Fibroblast of mammary gland (primary cell): ENCODE measurements at regions not wholly inside any gene's neighbourhood (a gene's known extent, or its start where the extent isn't known, plus 50 kb on each side); places are given as distances from the start of the nearest gene placed in this dataset.

Experiments
- DNase-seq: peaks from one replicate; pipeline ENCODE4 v3.0.0-alpha.2; 2010; ENCODE audit warnings: low read depth
- H3K4me3 ChIP-seq: 2 replicates; pipeline ENCODE4 v1.5.1; 2011; ENCODE audit warnings: low read depth, mild to moderate bottlenecking, low read length, moderate library complexity; ENCODE audit not compliant: control insufficient read depth
- CTCF ChIP-seq: conservative IDR thresholded peaks from 2 replicates; pipeline ENCODE4 v1.5.1; 2011; ENCODE audit warnings: low read depth, low read length, inconsistent platforms; ENCODE audit not compliant: control insufficient read depth, insufficient read depth

GRCh38 chr6:139482287-139482686 is 107.8 kb upstream of the CITED2 start:
- DNase-seq, result peak; percentile 16
- no peak overlapping the region for H3K4me3 ChIP-seq
- TF ChIP-seq CTCF, result no peak

GRCh38 chr6:139480356-139481165 is 106.1 kb upstream of the CITED2 start:
- DNase-seq, result no peak
- no peak for TF ChIP-seq CTCF
- H3K4me3 ChIP-seq, result no peak overlapping the region

GRCh38 chr6:139479433-139480222 is 105.2 kb upstream of the CITED2 start:
- DNase-seq, result no peak
- no peak overlapping the region for H3K4me3 ChIP-seq
- no peak for TF ChIP-seq CTCF

GRCh38 chr6:139475646-139476045 is 101.2 kb upstream of the CITED2 start:
- H3K4me3 ChIP-seq, result no peak overlapping the region
- DNase-seq, result no peak
- no peak for TF ChIP-seq CTCF

- DNase-seq, result no peak
- no peak overlapping the region for H3K4me3 ChIP-seq
- TF ChIP-seq CTCF, result no peak
Measured at GRCh38 chr6:139475241-139475640, 100.8 kb upstream of the CITED2 start.

DNA sequence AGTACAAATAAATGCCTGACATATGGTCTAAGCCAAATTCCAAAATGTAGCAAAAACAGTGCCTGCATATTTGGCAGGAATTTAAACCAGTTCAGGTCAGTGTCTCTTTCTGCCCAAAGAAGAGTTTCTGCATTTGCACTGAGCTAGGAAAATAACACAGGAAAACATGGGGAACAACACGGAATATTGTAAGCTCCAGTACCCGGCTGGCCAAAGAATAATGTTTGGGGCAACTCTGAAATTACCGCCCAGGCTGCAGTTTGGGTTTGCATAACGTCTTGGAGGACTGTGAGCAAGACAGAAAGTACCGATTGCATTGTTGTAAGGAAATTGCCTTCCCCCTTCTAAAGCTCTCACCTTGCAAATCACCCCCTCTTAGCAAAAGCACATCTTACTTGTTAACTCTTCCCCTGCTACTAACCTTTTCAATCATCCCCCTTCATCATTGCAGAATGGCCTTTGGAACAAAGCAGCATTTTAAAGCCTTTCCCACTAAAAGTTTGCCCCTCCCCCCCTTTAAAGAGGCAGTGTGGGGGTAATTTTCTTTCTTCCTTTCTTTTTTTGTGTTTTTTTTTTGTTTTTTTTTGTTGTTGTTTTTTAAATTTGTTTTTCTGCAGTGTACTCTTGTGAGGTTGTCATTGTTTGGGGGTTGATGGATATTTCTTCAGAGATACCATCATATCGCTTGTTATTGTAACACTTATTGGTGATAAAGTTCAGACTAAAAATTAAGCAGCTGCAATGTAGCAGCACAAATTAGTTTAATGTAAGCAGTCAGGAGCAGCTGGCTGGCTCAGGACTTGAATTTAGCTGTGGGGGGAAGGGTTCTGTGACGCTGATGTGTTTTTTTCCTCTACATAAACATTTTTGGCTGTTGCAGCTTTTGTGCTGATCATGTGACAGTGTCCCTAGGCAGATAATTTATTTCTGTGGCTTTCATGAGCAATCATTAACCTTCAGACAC is 100.0 kb upstream of the CITED2 start:
- TF ChIP-seq CTCF, result no peak
- DNase-seq, result peak; percentile 43
- no peak overlapping the region for H3K4me3 ChIP-seq
